DND-41 (cell line): ENCODE measurements at regions not wholly inside any gene's neighbourhood (a gene's known extent, or its start where the extent isn't known, plus 50 kb on each side); places are given as distances from the start of the nearest gene placed in this dataset.

Experiments
- EZH2 ChIP-seq: IDR thresholded peaks from 3 replicates; pipeline ENCODE4 v1.6.1; 2012; ENCODE audit warnings: borderline replicate concordance, low read depth, mild to moderate bottlenecking, moderate library complexity, low read length, inconsistent platforms; ENCODE audit not compliant: severe bottlenecking
- TF ChIP-seq, protein P1 (sequence below): IDR thresholded peaks from 2 replicates; pipeline ENCODE4 v1.5.1; 2012; ENCODE audit warnings: borderline replicate concordance, low read length, moderate library complexity, mild to moderate bottlenecking; ENCODE audit not compliant: poor library complexity, severe bottlenecking; ENCODE audit errors: extremely low read depth

DNA sequence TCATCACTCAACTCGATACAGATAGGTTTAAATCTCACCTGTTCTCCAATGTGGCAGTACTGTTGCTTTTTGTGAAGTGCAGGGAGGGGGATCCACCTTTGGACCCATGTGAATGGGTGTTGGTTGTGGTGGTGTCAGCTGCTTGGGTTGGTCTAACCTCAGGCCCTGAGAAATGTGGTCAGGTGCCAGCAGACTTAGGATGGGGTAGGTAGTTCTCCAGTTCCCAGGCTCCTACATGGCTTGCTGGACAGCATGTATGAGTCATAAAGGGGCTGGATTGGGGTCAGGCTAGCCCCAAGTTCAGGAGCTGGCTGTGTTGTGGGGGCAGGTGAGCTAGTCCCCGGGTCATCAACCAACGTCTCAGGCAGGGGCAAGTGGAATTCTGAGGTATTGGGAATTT is 472.6 kb upstream of the CNTNAP2 start:
- TF ChIP-seq EZH2 = no peak
- TF ChIP-seq, protein P1, sequence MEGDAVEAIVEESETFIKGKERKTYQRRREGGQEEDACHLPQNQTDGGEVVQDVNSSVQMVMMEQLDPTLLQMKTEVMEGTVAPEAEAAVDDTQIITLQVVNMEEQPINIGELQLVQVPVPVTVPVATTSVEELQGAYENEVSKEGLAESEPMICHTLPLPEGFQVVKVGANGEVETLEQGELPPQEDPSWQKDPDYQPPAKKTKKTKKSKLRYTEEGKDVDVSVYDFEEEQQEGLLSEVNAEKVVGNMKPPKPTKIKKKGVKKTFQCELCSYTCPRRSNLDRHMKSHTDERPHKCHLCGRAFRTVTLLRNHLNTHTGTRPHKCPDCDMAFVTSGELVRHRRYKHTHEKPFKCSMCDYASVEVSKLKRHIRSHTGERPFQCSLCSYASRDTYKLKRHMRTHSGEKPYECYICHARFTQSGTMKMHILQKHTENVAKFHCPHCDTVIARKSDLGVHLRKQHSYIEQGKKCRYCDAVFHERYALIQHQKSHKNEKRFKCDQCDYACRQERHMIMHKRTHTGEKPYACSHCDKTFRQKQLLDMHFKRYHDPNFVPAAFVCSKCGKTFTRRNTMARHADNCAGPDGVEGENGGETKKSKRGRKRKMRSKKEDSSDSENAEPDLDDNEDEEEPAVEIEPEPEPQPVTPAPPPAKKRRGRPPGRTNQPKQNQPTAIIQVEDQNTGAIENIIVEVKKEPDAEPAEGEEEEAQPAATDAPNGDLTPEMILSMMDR = no peak
